Ascending aorta (tissue), 2 donors: ENCODE measurements at regions not wholly inside any gene's neighbourhood (a gene's known extent, or its start where the extent isn't known, plus 50 kb on each side); places are given as distances from the start of the nearest gene placed in this dataset.

Experiments
- DNase-seq, 2 donors: peaks; one replicate each; pipeline ENCODE4 v3.0.0-alpha.2; 2019; ENCODE audit warnings: low spot score in 2 of 2
- H3K27ac ChIP-seq, 2 donors: fragments of 200-600 bp; sonication (generic); one replicate each; pipeline ENCODE4 v1.5.1; 2016 to 2017; ENCODE audit warnings: mild to moderate bottlenecking in 1 of 2
- H3K27me3 ChIP-seq: fragments of 200-600 bp; sonication (generic); one replicate; pipeline ENCODE4 v1.5.1; 2017
- H3K36me3 ChIP-seq, 2 donors: fragments of 200-600 bp; sonication (generic); one replicate each; pipeline ENCODE4 v1.5.1; 2016
- H3K4me1 ChIP-seq, 2 donors: fragments of 200-600 bp; sonication (generic); one replicate each; pipeline ENCODE4 v1.5.1; 2016 to 2017; ENCODE audit warnings: mild to moderate bottlenecking in 1 of 2
- H3K4me3 ChIP-seq, 2 donors: fragments of 200-600 bp; sonication (generic); one replicate each; pipeline ENCODE4 v1.5.1; 2016 to 2017; ENCODE audit warnings: mild to moderate bottlenecking in 1 of 2
- H3K9me3 ChIP-seq, 2 donors: fragments of 200-600 bp; sonication (generic); one replicate each; pipeline ENCODE4 v1.5.1; 2016
- CTCF ChIP-seq, 3 experiments: fragments of 200-600 bp in 2 of 3; fragments of 450-650 bp in 1 of 3; sonication (generic) in 2 of 3; IDR thresholded peaks; one replicate each; pipeline ENCODE4 v1.5.1; 2016 to 2019; ENCODE audit warnings: antibody characterized with exemption in 3 of 3, mild to moderate bottlenecking in 1 of 3, moderate library complexity in 1 of 3
- intact Hi-C: fragments of 100-400 bp; cut with DNase I; formaldehyde crosslinking; loops from one replicate; pipeline ENCODE4 v1.15.1; 2023

DNA sequence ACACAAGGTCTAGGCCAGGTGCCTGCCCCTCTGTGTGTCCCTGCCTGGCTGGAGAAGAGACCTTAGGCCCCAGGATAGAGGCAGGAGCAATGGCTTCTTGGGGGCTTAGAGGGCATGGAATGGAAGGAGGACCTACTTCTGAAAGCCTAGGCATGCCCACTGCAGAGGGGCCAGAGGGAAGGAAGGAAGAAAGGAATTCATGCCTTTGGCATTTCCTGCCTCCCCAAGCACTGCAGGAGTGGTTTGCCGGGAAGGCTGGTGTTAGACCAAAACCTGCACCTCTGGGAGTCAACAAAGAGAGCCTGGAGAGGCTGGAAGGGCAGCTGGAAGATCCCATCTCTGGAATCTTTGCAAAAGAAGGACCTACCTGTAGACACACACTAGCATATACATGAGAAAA is 50.7 kb upstream of the KCNE2 start:
- Histone ChIP-seq H3K36me3 (no peaks in the 10 kb centered on the region), H3K27ac (no peak overlapping the region), H3K4me1 (peaks cover 2 to 3% of the 10 kb centered on the region in 2 donors), H3K4me3 (no peak overlapping the region), H3K9me3 (no peaks in the 10 kb centered on the region), H3K27me3 (no peaks in the 10 kb centered on the region)
- intact Hi-C loops, result no loop called here
- DNase-seq, result no peak
- no peak for TF ChIP-seq CTCF (IDR thresholded peaks at IDR 0.05)
